GM19099 (cell line): ENCODE measurements at regions not wholly inside any gene's neighbourhood (a gene's known extent, or its start where the extent isn't known, plus 50 kb on each side); places are given as distances from the start of the nearest gene placed in this dataset.
A peak's percentile ranks its signal among the peaks of the same experiment; 100 is the strongest.

Experiments used
- POLR2A ChIP-seq: IDR thresholded peaks from 3 replicates; pipeline ENCODE4 v1.6.1; 2011; ENCODE audit warnings: low read depth; ENCODE audit not compliant: insufficient read length; ENCODE audit errors: extremely low read depth

DNA sequence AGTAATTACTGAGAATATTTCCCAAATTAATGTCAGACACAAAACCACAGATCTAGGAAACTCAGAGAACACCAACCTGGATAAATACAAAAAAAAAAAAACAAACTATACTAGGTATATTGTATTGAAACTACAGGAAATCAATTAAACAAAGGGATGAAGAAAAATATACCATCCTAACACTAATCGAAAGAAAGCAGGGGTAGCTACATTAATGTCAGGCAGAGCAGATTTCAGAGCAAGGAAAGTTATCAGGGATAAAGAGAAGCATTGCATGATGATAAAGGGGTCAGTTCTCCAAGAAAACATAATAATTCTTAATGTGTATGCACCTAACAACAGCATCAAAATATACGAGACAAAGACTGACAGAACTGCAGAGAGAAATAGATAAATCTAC lies 89.9 kb downstream of the TOMM20 start:
- TF ChIP-seq POLR2A, result no peak

DNA sequence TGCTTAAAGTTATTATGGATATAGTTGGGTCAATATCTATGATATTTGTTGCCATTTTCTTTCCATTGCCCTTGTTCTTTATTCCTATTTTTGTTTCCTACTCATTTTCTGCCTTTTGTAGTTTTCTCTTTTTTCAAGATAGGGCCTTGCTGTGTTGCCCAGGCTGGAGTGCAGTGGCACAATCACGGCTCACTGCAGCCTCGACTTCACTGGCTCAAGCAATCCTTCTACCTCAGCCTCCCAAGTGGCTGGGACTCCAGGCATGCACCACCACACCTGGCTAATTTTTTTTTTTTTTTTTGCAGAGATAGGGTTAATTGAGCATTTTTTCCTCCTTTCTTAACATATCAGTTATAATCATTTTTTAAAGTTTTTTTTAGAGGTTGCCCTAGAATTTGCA lies 92.7 kb downstream of the TOMM20 start:
- TF ChIP-seq POLR2A, result no peak

DNA sequence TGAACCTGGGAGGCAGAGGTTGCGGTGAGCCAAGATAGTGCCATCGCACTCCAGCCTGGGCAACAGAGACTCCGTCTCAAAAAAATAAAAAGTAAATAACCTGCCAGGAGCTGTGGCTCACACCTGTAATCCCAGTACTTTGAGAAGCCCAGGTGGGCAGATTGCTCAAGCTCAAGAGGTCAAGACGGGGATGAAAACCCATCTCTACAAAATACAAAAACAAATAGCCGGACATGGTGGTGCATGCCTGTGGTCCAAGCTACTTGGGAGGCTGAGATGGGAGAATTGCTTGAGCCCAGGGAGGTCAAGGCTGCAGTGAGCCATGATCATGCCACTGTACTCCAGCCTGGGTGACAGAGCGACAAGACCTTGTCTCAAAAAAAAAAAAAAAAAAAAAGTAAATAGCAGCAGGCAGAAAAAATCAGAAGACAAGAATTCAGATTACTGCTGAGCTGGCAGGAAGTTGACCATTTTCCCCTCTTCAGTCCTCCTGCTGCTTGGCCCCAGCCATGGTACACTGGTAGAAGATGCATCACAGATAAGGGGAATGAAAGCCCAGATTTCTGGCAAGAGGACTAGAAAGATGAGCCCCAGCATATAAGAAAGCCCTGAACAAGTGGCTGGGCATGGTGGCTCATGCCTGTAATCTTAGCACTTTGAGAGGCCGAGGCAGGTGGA lies 97.6 kb downstream of the TOMM20 start:
- no peak for TF ChIP-seq POLR2A

DNA sequence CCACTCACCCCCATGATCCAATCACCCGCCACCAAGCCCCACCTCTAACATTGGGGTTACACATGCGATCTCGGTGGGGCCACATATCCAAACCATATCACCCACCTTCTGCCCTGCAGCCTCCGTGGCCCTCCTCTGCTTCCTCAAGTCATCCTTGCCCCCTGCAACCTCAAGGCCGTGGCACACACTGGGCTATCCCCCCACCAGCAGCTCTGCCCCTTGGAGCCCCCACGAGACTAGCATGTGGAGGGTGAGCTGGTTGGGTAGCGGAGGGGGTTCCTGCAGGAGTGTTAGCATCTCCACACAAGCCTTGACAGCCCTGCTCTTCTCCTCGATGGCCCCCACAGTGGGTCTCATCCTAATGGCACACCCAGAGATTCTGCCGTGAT lies 100.8 kb downstream of the TOMM20 start:
- no peak for TF ChIP-seq POLR2A

DNA sequence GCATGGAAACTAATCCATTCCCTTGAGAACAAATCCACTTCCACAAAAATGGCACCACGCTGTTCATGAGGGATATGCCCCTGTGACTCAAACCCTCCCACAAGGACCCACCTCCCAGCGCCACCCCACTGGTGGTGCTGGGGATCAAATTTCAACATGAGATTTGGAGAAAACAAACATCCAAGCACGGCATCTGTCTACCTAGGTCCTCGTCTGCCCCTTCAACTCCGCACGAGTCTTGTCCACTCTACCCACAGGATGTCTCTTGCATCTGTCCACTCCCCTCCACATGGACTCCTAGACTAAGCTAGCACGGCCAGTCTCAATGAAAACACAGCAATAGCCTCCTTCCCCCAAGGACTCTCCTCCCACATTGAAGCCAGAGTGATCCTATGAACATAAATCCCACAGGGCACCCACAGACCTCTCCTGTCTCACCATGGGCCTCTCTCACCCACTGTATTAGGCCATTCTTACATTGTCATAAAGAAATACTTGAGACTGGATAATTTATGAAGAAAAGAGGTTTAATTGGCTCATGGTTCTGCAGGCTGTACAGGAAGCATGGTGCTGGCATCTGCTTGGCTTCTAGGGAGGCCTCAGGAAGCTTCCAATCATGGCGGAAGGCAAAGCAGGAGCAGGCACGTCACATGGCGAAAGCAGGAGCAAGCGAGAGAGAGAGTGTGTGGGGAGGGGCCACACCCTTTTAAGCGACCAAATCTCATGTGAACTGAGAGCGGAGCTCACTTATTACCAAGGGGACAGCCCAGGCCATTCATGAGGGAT lies 101.4 kb downstream of the TOMM20 start:
- no peak for TF ChIP-seq POLR2A

DNA sequence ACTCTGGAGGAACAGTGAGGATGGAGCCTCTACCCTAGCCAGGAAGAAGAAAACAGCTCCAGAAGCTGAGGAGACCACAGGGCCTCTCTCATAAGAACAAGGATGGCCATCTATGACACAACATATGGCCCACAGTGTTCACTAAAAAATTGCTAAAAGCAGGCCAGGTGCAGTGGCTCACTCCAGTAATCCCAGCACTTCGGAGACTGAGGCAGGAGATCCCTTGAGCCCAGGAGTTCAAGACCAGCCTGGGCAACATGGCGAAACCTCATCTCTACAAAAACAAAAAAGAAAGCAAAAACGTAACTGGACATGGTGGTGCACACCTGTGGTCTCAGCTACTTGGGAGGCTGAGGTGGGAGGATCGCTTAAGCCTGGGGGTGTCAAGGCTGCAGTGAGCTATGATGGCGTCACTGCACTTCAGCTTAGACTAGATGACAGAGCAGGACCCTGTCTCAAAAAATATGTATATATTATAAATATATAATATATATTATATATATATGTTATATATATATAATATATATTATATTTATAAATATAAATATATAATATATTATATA lies 103.1 kb downstream of the TOMM20 start:
- TF ChIP-seq POLR2A, result no peak

DNA sequence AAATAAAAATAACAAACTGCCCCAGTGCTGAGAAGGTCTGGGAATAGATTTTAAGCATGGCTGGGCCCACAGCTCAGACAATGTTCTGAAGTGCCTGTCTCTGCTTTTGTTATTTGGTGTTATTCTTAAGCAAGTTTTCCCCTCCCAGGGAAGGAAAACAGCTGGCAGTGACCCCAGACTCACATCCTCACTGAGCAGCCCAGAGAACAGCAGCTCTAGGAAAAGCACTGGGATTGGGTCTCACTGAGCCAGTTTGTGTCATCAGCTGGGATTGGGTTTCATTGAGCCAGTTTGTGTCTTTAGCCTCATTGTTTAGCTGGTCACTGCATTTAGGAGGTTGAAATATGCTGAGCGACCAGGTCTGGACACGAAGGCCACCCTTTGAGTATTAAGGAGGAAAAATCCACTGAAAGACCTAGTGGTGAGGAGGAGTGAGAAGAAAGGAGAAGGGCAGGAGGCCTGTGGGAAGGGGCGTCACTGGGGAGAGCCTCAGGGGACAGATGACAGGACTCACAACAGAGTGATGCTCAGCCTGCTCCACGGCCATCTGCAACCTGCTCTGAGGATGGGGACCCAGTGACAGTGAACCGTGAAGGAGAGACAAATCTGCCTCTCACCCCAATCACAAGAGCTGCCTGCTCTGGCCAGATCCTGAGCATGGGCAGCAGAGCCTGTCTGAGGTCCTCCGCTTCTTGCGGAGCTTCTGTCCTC lies 103.8 kb downstream of the TOMM20 start:
- TF ChIP-seq POLR2A, result no peak

DNA sequence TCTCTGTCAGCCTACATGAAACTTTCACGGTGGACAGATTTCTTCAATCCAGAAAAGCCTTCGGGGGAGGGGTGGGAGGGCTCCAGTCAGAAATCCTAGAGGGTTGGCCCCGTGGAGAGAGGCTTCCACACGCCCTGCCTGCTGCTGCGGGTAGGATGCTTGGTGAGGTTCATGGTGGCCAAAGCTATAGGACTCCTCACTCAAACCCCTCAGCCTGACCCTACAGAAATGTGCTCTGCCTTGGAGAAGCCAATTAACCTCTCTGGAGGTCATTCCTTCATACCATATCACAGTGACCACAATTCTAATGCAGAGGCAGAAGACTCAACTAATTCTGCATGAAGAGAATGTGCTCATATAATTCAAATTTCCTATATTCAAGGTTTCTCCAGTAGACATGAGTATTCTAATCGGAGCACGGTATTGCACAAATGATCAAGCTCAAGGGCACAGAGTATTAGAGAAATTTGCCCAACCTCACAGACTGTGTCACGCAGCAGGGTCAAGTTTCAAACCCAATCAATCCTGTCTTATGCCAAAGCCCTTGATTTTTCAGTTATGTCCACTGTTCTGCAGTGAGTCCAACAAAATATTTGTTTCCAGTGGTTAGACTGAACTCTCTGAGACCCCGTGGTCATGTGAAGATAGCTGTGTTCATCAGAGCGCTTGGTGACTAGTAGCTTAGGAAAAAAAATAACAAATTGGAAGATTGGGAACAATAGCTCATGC lies 104.8 kb downstream of the TOMM20 start:
- TF ChIP-seq POLR2A, result no peak

DNA sequence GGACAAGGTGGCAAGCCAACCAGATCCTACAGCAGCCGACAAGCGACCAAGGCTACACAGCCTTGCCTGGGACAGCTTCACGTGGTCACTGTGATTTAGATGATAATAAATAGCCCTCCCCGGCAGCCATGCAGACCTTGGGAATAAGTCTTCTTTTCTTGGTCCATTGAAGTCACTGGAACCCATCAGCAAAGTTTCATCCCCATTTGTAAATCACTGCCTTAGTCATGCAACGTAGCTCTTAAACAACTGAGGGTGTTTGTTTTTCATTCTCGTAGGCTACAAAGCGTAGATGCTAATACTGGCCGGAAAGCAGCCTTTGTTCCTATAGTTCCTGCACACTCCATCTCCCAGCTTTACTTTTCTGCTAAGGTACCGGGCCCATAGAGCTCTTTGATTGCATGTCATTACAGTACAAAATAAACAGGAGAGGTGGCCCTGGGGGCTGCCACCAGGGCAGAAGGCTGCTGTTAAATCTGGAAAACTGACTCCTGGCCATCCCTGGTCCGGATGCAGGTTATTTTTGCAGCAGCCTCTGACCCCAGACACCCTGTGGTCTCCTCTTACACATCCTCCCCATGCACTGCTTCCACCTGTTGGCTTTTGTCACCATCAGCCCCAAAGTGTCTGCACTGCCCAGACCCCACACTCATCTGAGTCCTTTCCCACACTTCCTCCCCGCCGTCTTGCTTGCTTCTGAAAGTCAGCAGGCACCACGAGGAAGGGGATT lies 105.5 kb downstream of the TOMM20 start:
- no peak for TF ChIP-seq POLR2A

DNA sequence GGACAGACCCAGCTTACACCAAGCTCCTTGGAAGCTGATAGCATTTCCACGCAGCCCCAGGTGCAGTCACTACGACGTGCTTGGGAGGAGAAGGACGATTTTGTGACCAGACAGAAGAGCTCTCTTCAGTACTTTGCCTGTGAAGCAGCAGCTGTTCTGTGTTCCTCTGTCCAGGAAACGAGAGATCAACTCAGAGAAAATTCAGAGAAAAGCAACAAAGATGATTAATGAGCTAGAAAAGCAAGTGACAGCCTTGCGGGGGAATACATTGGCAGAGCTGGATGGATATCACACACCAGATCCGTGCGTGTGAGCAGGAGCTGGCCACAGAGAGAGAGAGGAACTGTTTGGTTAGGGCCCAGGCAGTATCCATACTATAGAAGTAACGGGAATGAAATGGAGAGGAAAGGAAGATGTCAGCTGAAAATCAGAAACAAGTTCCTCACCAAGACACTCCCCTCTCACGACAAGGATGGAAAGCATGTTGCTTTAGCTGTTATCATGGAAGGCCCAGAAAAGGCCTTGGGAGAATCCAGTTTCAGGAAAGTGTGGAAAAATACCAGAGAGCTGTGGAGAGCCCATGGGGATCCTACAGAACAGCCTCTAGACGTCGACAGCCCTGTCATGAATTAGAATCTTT lies 106.2 kb downstream of the TOMM20 start:
- peak; percentile 22 for TF ChIP-seq POLR2A

DNA sequence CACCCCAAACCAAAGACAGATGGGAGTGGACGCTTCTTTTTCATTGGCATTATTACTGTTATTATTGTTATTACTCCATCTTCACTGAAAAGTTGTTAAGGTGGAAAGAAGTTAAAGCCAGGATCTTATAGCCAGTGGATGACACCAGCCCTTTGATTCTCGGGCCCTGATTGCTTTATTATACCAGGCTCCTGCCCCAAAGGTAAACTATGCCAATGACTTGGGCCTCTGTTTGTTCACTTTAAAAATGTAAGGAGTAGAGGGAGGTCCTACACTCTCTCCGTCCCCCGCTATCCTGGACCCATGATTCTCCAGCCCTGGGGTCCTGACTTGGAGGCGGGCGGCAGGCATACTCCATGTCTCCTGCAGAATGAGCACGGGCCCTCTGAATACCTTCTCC lies 106.8 kb downstream of the TOMM20 start:
- no peak for TF ChIP-seq POLR2A

DNA sequence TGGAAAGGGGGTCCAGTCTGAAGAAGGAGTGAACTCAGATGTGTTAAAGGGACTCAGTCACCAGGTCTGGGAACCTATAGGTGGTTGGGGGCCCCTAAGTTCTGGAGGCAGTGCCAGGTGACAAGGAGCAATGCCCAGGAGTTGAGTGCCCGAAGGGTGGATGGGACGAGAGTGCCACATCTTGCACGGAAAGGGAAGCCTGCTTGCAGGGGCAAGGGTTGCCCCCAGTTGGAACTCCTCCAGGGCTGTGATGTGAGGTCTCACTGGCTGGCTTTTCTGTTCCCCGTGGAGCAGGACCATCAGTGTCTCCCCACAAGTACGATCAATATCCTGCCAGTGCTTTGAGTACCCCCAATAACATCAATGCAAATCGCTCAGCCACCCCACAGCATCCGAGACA lies 107.3 kb downstream of the TOMM20 start:
- TF ChIP-seq POLR2A, result no peak

DNA sequence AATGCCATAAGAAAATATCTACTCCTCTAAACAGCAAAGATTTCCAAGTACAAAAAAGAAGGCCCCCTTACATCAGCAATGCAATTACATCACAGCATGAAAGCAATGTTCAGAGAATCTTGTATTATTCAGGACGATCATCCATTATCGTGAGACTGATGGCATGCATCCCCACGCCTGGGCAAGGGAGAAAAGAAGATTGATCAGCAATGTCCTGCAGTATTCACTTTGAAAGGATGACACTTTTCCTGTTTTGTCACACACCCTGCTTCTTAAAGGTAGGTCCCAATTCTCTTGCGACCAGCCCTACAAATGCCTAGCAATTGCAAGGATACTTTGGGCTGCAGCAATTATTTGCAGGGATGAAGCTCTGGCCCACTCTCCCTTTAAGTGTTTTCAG lies 108.7 kb downstream of the TOMM20 start:
- TF ChIP-seq POLR2A, result no peak

DNA sequence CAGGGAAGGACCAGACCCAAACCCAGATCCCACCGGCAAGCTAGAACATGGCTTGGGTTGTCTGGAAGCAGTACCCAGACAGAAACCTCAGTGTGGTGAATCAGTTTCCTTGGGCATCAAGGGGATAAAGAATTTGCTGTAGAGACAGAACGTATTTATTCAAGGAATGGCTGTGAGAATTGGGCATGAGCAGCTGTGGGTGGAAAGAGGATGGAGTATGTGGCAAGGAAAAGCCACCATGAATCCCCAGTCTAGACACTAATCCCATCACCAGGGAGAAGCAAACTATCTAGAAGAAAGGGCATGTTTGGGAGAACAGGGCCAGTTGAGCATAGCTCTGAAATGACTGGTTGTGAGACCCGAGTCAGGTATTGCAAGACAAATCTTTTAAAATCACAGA lies 109.2 kb downstream of the TOMM20 start:
- TF ChIP-seq POLR2A, result no peak
